Liver (tissue), 3 donors: ENCODE measurements at regions not wholly inside any gene's neighbourhood (a gene's known extent, or its start where the extent isn't known, plus 50 kb on each side); places are given as distances from the start of the nearest gene placed in this dataset.

Experiments used
- CTCF ChIP-seq: fragments of 150-350 bp; IDR thresholded peaks from 2 replicates; pipeline ENCODE4 v1.5.1; 2017; ENCODE audit warnings: improper control_type of control experiment, low read depth, low read length; ENCODE audit not compliant: missing input control
- HNF4A ChIP-seq, 2 donors: conservative IDR thresholded peaks; 2 replicates each; pipeline ENCODE4 v1.6.1; 2016; ENCODE audit warnings: antibody characterized with exemption in 2 of 2, mild to moderate bottlenecking in 2 of 2
- RAD21 ChIP-seq, 2 donors: IDR thresholded peaks; 2 replicates each; pipeline ENCODE4 v1.6.1; 2016; ENCODE audit warnings: antibody characterized with exemption in 2 of 2, mild to moderate bottlenecking in 2 of 2
- REST ChIP-seq: IDR thresholded peaks from 2 replicates; pipeline ENCODE4 v1.6.1; 2016; ENCODE audit warnings: antibody characterized with exemption, mild to moderate bottlenecking
- SP1 ChIP-seq: IDR thresholded peaks from 2 replicates; pipeline ENCODE4 v1.6.1; 2018; ENCODE audit warnings: antibody characterized with exemption, mild to moderate bottlenecking
- TAF1 ChIP-seq: conservative IDR thresholded peaks from 2 replicates; pipeline ENCODE4 v1.6.1; 2016; ENCODE audit warnings: antibody characterized with exemption, mild to moderate bottlenecking
- donor health status: healthy.
- donor health status: healthy.

- TF ChIP-seq CTCF (no peak), SP1 (no peak), TAF1 (no peak), HNF4A (conservative IDR thresholded peaks at IDR 0.05) (no peak), RAD21 (IDR thresholded peaks at IDR 0.05) (no peak), REST (no peak)
Observed at GRCh38 chr15:70324001-70324974, 226.6 kb upstream of the TLE3 start.
